H4 (cell line): ENCODE measurements at regions not wholly inside any gene's neighbourhood (a gene's known extent, or its start where the extent isn't known, plus 50 kb on each side); places are given as distances from the start of the nearest gene placed in this dataset.

Experiments used
- DNase-seq: peaks from one replicate; pipeline ENCODE4 v3.0.0-alpha.2; 2015; ENCODE audit warnings: low spot score

DNA sequence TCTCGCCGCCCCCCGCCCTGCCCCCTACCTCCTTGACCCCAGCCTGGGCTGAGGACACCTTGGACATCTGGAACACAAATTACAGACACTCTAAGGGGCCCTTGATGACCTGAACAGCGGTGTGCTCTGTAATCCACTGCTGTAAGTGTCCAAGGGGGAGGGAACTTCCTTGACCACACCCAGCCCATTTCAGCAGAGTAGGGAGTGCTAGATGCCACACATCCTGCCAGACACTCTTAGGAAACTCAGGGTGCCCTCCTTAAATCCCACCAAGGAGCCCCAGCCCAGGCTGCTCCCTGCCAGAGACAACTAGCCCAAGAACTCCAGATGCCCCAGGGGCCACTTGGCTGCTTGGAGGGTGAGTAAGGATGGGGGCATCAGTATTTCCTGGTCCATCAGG lies 282.2 kb downstream of the RRAGC start:
- no peak for DNase-seq

DNA sequence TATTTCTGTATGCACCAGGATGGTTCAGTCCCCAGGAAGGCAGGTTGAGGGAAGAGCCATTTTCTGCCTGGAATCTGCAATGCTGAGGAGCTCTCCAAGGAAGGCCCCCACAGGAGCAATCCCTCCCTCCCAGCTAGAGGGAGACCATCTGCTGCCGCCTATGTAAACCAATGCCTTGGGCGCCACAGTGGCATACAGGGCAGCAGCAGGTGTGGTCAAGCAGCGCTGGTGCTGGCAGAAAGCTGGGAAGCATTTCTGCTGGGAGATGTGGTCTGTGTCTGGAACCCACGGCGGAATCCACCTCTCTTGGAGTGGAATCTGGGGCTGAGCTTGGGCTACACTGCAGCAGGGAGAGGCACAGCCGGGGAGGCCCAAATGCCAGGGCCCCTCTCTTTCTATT lies 283.3 kb downstream of the RRAGC start:
- no peak for DNase-seq

DNA sequence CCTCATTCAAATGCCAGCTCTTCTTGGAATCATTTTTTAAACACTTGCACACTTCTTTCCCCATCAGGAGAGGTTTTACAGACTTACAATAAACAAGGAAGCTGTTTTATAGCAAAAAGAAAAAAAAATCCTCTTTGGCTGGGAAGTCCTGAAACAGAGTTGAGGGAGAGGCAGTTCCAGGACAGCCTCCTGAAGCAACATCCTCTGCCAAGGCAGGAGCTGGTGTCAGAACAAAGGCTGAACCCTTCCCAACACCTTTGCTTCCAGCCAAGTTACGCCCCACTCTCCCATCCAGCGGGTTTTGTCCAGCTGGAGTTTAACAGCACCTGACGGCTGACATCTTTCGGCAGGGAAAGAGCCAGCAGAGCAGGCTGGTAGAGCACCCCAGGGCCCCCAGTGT lies 287.8 kb downstream of the RRAGC start:
- no peak for DNase-seq

DNA sequence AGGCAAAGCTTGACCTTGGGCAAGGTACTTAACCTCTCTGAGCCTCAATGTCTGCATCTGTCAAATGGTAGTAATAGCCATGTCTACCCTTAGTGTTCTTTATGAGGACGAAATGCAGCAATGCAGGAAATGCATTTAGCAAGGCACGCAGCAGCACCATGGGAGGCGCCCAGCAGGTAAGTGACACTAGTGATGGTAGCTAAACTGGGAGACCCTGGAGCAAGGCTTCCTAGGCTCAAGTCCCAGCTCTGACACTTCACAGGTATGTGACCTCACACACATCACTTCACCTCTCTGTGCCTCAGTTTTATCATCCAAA lies 289.0 kb downstream of the RRAGC start:
- no peak for DNase-seq

DNA sequence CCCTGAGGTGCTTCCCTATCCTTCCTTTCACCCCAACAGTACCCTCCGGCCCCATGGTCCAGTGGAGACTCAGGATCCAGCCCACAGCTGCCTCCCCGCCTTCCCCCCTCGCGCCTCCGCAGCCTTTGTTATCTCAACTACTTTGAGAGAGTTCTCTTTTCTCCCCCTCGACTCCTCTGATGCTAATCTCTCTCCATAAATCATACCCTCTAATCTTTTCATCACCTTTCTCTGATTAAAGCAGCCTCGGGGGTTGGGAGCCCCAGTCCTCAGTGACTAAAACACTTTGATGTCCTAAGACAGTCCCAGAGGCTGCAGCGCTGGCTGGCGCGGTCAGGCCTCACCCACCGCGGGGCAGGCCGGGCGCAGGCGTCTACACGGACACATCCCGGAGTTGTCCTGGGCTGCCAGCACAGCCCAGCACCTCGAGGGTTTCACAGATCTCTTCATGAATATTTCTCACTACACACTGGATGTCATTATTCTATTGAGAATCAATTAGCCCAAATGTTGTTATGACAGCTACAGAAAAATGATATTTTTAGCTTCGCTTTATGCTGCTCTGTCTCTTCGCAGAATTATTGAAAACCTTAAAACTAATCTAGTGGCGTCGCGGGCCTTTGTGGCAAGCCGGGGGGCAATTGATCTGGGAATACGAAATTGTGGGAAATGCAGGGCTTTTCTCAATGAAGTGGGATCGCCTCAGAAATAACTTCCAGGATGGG lies 289.5 kb downstream of the RRAGC start:
- DNase-seq = no peak

DNA sequence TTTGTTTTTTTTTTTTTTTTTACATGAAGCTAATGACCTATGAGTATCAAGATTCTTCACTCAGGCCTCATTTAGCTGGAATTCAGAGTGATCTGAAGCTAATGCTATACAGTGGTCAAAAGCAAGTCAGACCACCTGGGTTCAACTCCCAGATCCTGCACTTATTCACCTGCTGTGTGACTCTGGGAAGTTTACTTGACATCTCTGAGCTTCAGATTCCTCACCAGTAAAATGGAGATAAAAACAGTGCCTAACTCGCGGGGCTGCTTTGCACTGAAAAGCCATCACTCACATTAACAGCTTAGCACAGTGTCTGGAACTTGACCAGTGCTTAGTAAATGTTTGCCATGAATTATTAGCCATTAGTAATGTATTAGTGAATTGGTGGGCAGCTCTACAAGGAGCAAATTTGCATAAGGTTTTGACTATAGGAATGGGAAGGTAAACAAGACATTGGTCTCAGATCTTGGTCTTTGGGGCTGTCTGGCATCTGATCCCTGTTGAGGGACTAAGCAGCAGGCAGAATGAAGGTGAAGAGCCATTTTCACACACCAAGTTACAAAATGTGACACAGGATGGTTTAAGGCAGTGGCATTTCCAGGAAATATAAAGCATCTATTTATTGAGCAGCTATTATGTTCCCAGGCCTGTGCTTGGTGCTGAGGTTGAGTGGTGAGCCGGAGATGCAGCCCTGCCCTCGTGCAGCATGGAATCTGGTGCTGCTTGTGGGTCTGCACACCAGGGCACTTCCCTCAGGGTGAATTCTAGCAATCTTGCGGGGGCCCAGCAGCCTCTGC lies 291.3 kb downstream of the RRAGC start:
- no peak for DNase-seq

DNA sequence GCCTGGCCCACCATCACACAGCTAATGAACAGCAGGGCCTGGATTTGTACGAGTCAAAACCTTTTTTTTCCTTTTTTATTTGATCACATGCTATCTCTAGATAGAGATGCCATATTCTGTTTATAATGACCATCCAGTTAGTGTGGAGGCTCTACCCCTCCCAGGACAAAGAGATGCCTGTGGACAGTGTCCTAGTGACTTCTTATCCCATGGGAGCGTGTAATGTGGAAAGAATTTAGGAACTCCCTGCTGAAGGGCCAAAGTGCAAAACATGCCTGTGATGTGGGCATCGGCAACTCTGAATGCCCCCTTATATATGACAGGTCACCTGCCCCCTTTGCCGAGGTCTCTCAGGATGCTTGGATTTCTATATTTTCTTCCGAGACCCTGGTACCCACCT lies 292.2 kb downstream of the RRAGC start:
- no peak for DNase-seq

DNA sequence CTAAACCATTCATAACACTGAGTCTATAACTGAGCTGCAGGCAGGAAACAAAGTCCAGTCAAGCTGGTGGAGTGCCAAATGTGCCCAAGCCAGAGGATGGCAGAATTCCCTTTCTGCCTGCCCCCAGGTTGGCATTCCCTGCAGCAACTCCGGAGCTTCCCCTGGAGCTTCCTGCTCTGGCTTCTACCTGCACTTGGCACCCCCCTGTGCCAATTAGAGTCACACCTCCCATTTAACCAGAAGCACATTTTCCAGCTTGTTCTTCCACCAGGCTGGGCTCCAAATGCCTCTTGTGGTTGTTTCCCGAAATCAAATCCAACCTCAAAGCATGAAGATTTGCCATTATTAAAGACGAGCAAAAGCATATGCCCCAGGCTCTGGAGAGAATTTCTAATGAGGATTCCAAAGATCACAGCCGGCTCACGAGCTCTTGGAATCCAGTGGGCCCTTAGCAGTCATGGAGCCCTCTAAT lies 294.5 kb downstream of the RRAGC start:
- DNase-seq = no peak

DNA sequence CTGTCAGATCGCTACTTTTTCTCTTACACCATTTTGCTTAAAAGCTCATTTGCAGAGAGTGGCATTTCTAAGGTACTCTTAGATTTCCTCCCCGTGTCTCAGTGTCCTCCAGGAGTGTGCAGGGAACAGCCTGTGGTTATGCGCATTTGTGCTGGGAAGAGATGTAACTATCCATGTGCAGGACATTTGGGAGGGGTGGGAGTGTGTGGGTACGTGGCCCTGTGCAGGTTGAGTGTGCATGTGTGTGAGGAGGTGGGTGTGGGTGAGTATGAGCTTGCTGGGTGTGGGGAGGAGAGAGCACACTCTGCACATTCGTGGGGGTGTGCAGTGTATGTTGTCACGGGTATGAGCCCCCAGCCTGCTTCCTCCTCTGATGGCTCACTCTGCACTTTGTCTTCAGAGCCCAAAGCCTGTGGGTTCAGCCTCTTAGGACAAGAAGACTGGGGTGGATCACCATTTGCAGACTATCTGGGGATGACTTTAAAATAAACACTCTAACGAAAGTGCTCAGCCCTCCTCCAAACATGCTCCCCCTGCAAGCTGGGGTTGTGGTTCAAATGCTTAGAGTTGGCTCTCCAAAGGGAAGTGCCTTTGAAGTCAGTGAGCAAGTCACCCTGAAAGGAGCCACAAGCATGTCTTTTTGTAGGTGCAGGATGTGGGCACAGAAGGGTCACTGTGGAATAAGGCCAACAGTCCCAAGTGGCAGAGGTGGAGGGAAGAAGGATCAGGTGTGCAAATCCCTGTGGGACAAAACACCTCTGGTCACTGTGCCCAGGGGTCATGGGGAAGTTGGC lies 295.4 kb downstream of the RRAGC start:
- no peak for DNase-seq

DNA sequence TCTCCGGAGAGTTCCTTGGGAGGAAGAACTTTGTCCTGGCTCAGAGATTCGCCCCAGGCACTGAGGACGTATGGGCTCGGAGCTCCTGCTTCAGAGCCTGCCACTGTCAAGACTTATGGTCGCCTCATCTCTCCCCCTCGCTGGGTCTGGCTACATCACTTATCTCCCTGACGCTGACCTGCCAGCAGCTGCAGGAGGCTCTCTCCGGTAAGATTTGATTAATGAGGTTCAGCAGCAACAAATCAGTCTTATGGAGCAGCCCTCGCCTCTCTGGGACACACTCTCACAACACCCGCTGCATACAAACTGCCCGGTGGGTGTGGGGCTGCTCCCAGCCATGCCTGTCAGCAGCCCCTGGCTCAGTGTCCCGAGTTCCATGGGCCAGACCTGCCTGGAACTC lies 297.8 kb downstream of the RRAGC start:
- no peak for DNase-seq

DNA sequence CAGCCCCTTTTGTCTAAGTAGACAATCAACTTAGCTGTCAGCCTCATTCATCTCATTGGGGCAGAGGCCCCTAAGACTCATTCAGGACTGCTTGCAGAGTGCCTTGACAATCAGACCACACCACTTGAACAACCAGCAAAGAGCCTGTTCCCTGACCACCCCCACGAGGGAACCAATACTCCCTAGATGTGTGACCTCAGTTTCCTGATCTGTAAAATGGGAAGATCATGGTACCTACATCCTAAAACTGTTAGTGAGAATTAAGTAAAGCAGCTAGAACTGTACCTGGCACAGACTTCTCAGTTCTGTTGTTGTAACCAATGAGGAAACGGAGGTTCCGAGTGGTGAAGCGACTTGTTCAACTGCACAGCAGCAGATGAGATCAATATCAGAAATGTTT lies 298.5 kb downstream of the RRAGC start:
- DNase-seq = no peak

DNA sequence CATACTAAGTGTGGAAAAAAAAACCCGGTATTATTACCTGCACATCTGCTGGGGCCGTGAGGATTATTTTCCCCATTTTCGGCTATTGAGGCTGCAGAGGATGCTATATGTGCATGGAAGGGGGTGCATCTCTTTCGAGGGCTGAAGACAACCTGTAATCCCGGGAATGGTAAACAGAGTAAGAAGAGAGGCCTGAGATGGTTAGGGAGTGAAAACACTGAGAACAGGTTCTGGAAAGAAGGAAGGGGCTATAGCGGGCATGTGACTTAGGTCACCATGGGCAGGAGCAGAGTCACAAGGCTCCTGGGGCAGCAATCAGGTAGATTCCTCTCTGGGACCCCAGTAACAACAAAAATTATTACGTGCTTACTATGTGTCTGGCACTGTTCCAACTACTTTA lies 299.1 kb downstream of the RRAGC start:
- no peak for DNase-seq

DNA sequence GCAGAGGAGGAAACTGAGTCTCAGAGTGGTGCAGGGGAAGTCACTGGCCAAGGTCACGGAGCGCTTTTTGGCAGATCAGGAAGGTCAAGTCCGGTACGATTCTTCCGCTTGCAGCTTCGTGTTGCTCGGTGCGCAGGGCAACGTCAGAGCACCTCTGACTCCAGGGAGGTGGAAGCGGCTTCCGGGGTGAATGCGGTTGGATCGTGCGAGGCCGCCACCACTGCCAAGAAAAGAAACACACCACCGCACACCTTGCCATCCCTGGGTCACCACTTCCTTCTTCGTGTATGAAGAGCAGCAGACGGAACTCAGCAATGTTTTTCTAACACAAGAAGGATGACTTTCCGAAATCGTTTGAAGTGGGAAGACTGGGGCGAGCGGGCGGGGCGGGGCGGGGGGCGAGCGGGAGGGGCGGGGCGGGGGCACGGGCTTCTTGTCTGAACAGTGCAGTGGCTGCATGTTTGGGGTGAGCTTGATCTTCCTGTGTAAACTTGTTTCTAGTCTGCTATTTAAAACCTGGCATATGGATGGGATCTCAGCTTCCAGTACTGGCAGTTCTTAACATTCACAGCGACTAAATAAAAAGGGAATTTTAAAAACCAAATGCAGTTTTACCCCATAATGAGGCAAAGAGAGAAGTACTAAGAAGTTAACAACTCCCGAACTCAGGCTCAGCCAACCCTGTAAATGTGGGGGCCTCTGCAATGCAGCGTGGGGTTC lies 300.0 kb downstream of the RRAGC start:
- no peak for DNase-seq

DNA sequence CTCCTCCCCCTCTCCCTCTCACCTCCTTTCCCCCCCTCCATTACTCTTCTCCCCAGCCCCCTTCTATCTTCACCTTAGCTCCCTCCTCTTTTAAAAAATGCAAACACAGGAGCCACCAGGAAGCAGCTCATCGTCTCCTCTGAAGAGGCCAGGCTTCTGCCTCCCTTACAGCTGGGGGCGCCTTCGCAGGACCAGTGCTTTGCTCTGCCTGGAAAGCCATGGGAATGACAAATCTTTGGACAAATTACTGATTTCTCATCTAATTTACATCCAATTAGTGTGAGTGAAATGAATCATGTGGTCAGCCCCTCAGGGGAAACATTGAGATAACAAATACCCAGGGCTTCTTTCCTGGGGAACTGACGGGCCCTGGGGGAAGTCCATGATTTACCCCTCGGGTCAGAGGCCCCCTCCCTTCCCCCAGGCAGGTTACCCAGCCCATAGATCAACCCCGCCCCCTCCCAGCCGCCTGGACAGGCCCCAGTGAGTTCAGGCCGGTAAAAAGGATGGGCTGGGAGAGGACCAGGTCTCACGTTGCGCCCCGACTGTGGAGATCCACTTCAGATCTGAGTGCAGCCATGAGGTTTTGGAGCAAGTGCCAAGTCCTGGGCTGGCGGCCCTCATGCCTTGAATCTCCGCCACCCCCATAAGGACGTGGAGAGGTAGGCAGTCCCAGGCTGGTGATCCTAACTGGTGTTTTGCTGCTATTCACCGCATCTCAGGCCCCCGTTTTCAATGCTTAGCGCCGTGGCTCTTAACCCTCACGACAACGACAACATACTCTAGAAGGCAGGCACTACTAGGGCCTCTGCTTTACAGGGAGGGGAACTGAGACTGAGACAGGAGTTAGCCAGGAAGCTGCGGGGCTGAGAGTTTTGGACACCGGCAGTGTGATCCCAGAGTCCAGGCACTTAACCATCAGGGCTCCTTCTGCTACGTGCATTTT lies 300.8 kb downstream of the RRAGC start:
- DNase-seq = no peak

DNA sequence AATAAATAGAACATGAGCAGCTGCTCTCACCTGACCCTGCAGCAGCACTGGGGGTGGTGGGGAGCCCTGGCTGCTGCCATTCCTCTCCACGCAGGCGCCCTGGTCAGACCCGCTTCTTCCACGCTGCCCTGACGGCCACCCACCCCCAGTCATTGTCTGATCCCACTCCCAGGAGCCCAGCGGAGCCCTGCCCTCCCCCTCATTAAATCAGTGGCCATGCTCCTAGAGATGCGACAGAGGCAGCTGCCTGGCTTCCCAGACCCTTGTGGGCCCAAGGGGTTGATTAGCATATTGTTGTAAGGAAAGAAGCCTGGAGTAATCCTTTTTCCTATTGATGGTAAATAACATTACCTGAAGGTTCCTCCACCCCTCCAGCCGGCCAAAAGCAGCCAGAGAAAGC lies 301.5 kb downstream of the RRAGC start:
- no peak for DNase-seq

DNA sequence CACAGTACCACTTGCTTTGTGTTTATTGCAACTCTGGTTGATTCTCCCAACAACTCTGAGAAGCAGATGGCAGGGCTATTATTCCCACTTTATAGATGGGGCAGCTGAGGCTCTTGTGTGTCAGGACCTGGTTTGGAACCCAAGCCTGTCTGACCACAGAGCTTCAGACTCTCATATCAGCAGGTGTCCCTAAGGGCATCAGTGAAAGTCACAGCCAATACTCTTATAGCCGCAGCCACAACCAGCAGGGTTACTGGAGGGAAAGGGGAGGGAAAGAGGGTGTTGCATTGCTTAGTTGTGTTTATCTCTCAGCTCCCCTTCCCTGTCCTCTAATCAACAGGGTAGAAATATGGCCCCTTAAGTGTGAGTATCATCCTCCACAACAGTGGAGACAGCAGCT lies 304.0 kb downstream of the RRAGC start:
- DNase-seq = no peak

DNA sequence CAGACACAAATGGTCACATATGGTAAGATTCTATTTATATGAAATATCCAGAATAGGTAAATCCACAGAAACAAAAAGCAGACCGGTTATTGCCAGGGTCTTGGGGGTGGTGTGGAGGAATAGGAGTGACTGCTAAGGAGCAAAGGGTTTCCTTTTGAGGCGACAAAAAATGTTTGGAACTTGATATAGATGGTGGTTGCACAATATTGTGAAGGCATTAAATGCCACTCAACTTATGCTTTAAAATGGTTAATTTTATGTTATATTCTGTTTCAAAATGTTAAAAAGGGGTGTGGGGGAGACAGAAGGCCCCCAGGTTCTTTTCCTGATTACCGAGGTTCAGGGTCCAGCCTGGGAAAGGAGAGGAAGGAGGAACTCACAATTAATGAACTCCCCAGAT lies 304.4 kb downstream of the RRAGC start:
- DNase-seq = no peak

DNA sequence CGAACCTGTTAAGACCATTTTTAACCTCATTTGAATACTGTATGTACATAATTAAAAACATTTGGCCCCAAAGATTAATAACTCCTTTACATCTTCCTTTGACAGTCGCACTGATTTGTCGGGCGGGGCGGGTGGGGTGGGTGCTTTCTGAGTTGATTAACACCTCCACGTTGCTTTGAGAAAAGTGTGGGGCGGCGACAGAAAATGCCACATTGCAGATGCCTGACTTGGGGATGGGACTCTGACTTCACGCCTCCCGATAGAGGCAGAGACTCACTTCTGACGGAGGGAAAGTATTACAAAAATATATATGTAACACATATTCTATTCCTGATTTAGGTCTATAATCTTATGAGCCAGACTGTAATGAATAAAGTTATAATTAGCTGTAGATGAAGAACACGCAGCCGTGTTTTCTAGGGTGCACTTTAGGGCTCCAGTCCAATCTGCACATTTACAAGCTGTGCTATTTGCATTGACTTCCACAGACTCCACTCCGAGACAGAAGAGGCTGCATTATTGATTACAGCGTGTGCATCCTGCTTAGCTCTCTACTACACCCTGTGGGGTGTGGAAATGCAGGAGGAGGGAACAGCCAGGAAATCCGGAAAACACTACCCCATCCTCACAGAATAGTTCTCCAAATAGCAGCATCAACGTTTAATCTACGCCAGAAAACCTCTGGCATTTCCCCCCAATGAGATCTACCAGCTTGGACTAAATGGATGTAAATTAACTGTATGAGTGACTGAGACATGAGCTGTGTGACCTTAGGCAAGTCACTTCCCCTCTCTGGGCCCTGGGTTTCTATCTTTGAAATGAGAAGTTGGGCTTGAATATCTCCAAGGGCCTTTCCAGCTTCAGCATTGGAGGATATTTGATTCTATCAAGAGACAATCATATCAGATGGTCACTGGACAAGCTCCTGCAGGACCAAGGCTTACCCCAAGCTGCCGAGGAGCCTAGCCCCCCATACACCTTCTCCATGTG lies 308.0 kb downstream of the RRAGC start:
- DNase-seq = no peak

DNA sequence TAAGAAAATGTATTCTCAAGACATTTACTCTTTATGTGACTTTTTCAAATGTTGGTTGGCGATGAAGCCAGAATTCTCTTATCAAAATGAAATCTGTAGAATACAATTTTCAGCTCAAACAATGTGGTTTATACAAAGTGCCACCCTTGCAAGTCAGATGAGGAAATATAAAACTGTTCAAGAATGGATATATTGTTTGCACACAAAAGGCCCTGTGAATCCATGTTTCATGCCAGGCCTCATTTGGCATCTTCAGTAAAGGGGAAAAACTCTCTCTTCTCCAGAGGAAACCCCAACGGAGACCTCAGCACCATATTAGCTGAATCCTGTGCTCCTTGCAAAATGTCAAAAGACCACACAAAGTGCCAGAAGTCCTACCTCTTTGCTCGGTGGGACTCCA lies 310.4 kb downstream of the RRAGC start:
- no peak for DNase-seq

DNA sequence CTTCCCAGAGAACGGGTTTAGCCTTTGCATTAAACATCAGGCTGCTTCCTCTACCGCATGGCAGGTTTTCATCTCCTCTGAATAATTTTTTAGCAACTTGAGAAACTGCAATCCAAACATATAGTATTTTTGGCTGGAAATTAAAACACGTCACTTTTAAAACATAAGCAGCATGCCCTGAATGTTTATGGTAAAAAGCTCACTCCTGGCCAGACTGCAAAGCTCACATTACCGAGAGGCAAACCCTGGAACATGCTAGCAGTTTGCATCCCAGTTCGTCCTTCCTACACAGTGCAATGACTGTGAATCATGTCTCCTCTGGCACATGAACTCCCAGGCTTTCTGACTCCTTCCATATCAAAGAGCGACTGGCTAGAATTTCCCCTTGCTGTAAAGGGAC lies 312.3 kb downstream of the RRAGC start:
- no peak for DNase-seq
